SK-N-MC (cell line): ENCODE measurements at regions not wholly inside any gene's neighbourhood (a gene's known extent, or its start where the extent isn't known, plus 50 kb on each side); places are given as distances from the start of the nearest gene placed in this dataset.
A peak's percentile ranks its signal among the peaks of the same experiment; 100 is the strongest.

Experiments
- DNase-seq: peaks from one replicate; pipeline ENCODE4 v3.0.0-alpha.2; 2011; ENCODE audit warnings: low read depth, low spot score
- H3K27ac ChIP-seq: fragments of 200-600 bp; sonication (generic); 2 replicates; pipeline ENCODE4 v1.5.1; 2016; ENCODE audit warnings: mixed run types
- H3K36me3 ChIP-seq: fragments of 200-600 bp; sonication (generic); 2 replicates; pipeline ENCODE4 v1.6.1; 2017; ENCODE audit warnings: antibody characterized with exemption, low read length, mixed read lengths; ENCODE audit not compliant: insufficient read depth
- H3K4me3 ChIP-seq: fragments of 200-600 bp; sonication (generic); 2 replicates; pipeline ENCODE4 v1.5.1; 2016
- H3K9ac ChIP-seq: fragments of 200-600 bp; sonication (generic); 2 replicates; pipeline ENCODE4 v1.8.0; 2017; ENCODE audit warnings: mixed run types, mixed read lengths; ENCODE audit not compliant: insufficient read length
- H3K9me3 ChIP-seq: fragments of 200-600 bp; sonication (generic); 2 replicates; pipeline ENCODE4 v1.6.1; 2017; ENCODE audit warnings: low read depth, mild to moderate bottlenecking, antibody characterized with exemption, low read length, moderate library complexity, mixed read lengths
- EZH2 ChIP-seq: fragments of 200-600 bp; sonication (generic); IDR thresholded peaks from one replicate; pipeline ENCODE4 v1.6.1; 2017; ENCODE audit warnings: antibody characterized with exemption
- FOXP2 ChIP-seq: optimal IDR thresholded peaks from 2 replicates; pipeline ENCODE3; 2011; ENCODE audit warnings: mild to moderate bottlenecking, moderate library complexity; ENCODE audit not compliant: insufficient read depth; ENCODE audit errors: extremely low read length, control extremely low read depth
- POLR2AphosphoS5 ChIP-seq: IDR thresholded peaks from 2 replicates; pipeline ENCODE4 v1.6.1; 2012; ENCODE audit warnings: mild to moderate bottlenecking, low read depth, low read length, borderline replicate concordance

DNA sequence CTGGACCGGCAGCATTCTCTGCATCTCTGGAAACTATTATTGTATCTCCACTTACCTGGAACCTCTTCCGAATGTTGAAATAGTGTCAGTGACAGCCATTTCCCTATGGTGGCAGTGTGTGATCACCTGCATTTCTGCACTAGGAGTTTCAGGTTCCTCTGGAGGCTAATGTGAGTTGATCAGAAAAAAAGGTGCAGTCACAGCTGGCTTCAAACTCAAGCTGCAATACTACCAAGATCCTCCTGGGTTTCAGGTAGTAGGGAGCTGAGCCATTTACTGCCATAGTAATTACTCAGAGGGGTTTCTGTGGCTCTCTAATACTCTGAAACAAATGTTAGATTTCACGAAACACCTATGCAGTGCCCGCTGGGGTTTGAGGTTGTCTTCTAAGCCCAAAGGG, 183.5 kb upstream of the OSR1 start:
- Histone ChIP-seq H3K4me3 (no peak overlapping the region), H3K9ac (no peak overlapping the region), H3K27ac (peak overlapping the region; percentile 97; the same call in 1 of the 2 replicates), H3K36me3 (no peaks in the 10 kb centered on the region), H3K9me3 (no peaks in the 10 kb centered on the region)
- TF ChIP-seq EZH2 = no peak
- no peak for TF ChIP-seq FOXP2
- TF ChIP-seq POLR2AphosphoS5 = no peak
- DNase-seq = no peak

DNA sequence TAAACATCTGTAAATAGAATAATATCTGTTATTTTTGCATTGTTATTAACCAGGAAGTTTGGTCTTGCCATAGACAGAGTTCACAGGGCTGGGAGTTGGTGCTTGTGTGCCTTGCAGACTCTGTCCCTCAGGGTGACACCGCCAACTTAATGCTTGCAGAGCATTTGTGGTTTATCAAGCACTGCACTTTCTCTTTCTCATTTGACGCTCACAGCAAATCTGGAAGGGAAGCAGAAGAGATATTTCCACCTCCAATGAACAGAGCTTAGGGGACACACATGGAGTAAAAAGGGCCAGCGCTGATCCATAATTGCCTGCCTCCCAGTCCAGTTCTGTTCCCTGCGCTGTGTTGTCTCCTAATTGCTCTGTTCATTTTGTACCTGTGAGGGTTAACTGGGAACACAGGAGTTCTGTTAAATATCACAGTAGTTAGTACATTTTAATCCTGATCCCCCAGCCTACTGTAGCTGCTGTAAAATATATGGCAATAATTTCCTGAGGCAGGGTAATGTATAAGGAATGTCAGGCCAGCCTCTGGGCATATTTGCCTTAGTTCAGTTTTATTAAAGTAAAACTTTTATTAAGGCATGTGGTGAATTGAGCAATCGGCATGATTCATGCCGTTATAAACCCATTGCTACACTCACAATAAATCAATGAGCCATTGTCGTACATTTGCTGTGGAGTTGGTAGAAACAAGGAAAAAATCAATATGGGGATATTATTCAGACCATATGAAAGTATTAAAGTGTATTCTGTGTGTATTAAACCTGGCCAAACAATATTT, 182.5 kb upstream of the OSR1 start:
- peak overlapping the region; percentile 97 for H3K27ac ChIP-seq
- TF ChIP-seq FOXP2 = no peak
- peak; percentile 27; the same call in 1 of the 2 replicates for TF ChIP-seq POLR2AphosphoS5
- no peak for TF ChIP-seq EZH2
- peak overlapping the region; percentile 69 for H3K9ac ChIP-seq
- H3K4me3 ChIP-seq = peak overlapping the region; percentile 81
- peak; percentile 84 for DNase-seq
- no peaks in the 10 kb centered on the region for H3K9me3 ChIP-seq
- H3K36me3 ChIP-seq = no peaks in the 10 kb centered on the region

DNA sequence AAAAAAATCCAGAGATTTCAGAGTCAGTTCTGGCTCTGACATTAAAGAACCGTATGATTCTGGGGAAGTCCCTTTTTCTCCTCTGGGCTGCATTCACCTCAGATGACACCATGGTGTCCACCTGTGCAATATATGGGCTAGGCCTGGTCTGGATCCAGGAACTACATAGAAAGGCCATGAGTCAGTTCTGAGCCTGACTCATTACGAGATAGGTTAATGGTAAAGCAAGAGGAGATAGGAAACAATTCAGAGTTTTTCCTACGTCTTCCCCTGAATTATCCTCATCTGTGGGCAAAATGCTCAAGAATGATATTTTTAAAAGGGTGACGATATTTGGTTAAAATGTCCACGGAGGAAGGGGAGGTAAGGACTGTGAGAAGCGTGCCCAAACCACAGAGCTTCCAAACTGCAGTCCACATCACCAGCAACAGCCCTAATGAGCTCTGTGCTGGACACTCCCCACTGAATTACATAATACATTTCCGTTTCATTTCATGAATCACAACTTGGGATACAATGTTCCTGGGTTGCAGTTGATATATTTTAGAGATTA, 180.1 kb upstream of the OSR1 start:
- H3K9ac ChIP-seq = no peak overlapping the region
- H3K4me3 ChIP-seq = no peak overlapping the region
- H3K27ac ChIP-seq = peak overlapping the region; percentile 58; the same call in 1 of the 2 replicates
- no peak for DNase-seq
- H3K36me3 ChIP-seq = no peaks in the 10 kb centered on the region
- TF ChIP-seq EZH2 (no peak), POLR2AphosphoS5 (no peak), FOXP2 (no peak)
- H3K9me3 ChIP-seq = no peaks in the 10 kb centered on the region

DNA sequence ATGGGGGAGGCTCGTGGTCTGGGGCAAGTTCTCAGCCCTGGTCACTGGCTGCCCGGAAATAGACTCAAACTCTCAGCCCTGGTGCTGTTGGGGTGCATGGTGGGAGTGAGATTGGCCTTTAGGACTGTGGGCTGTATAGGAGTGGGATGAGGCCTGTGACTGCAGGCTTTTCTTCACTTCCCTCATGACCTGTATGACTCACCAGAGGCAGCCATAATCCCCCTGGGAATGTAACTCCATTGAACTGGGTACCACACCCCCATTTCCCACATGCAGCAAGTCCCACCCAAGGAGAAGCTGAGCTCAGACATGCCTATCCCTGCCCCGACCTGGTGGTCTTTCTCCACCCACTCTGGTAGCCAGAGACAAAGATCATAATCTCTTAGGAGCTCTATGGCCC, 177.7 kb upstream of the OSR1 start:
- TF ChIP-seq FOXP2 (no peak), POLR2AphosphoS5 (no peak), EZH2 (no peak)
- DNase-seq = no peak
- Histone ChIP-seq H3K36me3 (no peaks in the 10 kb centered on the region), H3K9ac (no peak overlapping the region), H3K4me3 (no peak overlapping the region), H3K9me3 (no peaks in the 10 kb centered on the region), H3K27ac (no peak overlapping the region)

DNA sequence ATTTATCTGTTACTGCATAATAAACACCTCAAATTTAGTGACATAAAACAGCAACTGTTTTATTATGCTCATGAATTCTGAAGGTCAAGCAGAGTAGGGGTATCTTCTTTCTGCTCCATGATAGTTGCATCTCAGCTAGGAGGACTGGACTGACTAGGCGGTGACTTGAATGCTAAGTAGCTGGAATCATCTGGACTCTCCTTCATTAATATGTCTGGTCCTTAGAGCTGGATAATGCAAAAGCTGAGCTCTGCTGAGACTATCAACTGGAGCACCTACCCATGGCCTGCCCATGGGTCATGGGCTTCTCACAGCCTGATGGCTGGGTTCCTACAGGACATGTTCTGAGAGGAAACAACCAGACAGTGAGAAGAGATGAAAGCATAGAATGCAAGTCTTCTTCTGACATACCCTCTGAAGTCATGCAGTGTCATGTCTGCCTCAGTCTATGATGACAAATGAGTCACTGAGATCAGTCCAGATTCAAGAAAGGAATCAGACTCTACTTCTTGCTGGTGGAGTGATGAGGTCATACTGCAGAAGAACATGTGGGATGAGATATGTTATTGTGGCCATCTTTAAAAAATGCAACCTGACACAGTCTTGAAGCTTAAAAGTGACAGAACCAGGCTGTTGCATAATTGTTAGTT, 174.2 kb upstream of the OSR1 start:
- TF ChIP-seq EZH2 (no peak), FOXP2 (no peak), POLR2AphosphoS5 (no peak)

DNA sequence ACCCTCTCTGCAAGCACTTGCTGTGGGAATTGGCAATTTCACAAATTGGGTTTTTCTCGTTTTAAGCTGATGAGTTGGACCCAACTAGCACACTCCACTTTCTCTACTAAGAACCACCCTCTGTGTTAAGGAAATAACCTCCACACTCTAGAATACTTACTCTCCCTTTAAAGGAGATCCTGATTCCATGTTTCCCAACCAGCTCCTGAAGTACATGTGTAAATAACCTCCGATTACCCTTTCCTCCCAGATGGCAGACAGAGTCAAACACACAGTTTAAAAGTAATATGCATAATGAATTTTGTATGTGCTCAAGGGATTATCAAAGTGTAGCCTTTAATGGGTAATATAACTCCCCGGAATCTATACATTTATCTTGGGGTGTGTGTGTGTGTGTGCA, 171.3 kb upstream of the OSR1 start:
- Histone ChIP-seq H3K36me3 (no peaks in the 10 kb centered on the region), H3K4me3 (no peak overlapping the region), H3K9ac (no peak overlapping the region), H3K27ac (no peak overlapping the region), H3K9me3 (no peaks in the 10 kb centered on the region)
- TF ChIP-seq EZH2 = no peak
- no peak for TF ChIP-seq FOXP2
- TF ChIP-seq POLR2AphosphoS5 = no peak
- DNase-seq = no peak

More for the DNA sequence above, 174.2 kb upstream of the OSR1 start:
- Histone ChIP-seq H3K9ac (no peak overlapping the region), H3K36me3 (no peaks in the 10 kb centered on the region), H3K27ac (no peak overlapping the region), H3K4me3 (no peak overlapping the region), H3K9me3 (no peaks in the 10 kb centered on the region)
- DNase-seq = no peak

DNA sequence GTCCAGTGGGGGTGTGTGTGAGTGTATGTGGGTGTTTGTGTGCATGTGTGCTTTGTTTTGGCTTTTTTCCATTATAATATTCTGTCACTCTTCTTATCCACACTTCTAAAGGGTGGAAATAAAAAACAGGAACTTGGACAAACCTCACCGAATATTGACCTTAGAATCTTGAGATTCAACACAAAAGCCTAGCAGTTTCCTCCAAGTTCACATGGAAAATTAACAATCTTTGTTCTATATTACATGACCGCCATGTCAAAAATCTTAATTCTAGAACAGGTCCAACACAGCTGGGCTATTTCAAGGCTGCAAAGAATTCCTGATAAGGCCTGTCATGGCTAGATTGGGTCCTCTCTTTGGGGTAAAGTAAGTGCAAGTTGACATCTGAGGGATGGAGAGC, 169.3 kb upstream of the OSR1 start:
- TF ChIP-seq FOXP2 = no peak
- TF ChIP-seq POLR2AphosphoS5 = no peak
- no peak for TF ChIP-seq EZH2
- Histone ChIP-seq H3K9me3 (no peaks in the 10 kb centered on the region), H3K36me3 (no peaks in the 10 kb centered on the region), H3K4me3 (no peak overlapping the region), H3K27ac (no peak overlapping the region), H3K9ac (no peak overlapping the region)
- no peak for DNase-seq

DNA sequence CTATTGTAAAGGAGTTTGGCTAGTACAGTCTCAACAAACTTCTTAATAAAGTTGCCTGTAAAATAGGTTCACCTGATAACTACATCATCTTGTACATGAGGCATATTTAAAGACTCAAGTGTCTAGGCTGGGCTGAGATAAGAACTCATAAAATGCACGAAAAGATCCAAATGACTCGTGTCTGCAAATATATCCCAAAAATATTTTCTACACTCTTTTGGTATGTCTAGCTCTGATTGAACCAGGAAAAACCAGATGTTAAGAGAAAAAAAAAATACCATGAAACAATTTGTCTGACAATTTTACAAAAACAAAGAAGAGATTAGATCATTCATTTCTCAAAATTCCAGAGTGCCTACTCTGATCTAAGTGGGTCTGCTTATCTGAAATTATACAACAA, 166.9 kb upstream of the OSR1 start:
- no peak overlapping the region for H3K27ac ChIP-seq
- no peak overlapping the region for H3K4me3 ChIP-seq
- no peaks in the 10 kb centered on the region for H3K9me3 ChIP-seq
- no peaks in the 10 kb centered on the region for H3K36me3 ChIP-seq
- no peak overlapping the region for H3K9ac ChIP-seq
- DNase-seq = no peak
- TF ChIP-seq POLR2AphosphoS5 = no peak

DNA sequence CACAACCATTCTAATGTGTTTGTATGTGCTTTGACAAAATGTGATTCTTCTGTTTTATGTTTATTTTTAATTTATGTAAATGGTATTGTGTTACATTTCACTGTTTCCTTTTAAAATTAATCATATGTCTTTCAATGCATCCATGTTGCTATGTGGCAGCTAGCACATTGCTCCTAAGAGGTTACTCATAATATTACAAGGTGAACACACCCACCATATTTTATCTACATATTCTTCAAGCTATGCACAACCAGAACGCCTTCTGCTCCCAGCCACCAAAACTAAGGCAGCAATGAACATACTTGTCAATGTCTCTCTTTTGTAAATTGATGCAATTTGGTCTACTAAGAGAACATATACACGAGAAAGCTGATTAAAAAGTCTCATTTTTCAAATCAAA, 160.6 kb upstream of the OSR1 start:
- TF ChIP-seq EZH2 = no peak
- TF ChIP-seq POLR2AphosphoS5 = no peak
- no peak for TF ChIP-seq FOXP2
- no peak overlapping the region for H3K27ac ChIP-seq
- H3K4me3 ChIP-seq = no peak overlapping the region
- no peak for DNase-seq
- no peak overlapping the region for H3K9ac ChIP-seq
- H3K36me3 ChIP-seq = no peaks in the 10 kb centered on the region
- H3K9me3 ChIP-seq = no peaks in the 10 kb centered on the region
